ENCODE measurements at regions not wholly inside any gene's neighbourhood (a gene's known extent, or its start where the extent isn't known, plus 50 kb on each side); places are given as distances from the start of the nearest gene placed in this dataset.

- Histone ChIP-seq H3K4me2 (replicated peaks; ENCODE audit: low read depth, low read length, poor library complexity, severe bottlenecking) (no peak overlapping the region), H3K27ac (ENCODE audit: low read length in 2 of 2) (no peak overlapping the region), H3K79me2 (ENCODE audit: control insufficient read depth, insufficient read depth, low read length) (no peaks in the 10 kb centered on the region), H3K4me1 (ENCODE audit: control insufficient read depth in 2 of 2, insufficient read depth in 2 of 2, low read length in 2 of 2) (no peaks in the 10 kb centered on the region), H3K4me3 (ENCODE audit: control extremely low read depth in 1 of 5, extremely low read depth in 1 of 5, insufficient read depth in 1 of 5, low read depth in 2 of 5, low read length in 4 of 5) (no peak overlapping the region), H3K9ac (ENCODE audit: low read length) (no peak overlapping the region), H3K27me3 (replicated peaks in 1 of 4; ENCODE audit: control extremely low read depth in 1 of 4, control insufficient read depth in 3 of 4, insufficient read depth in 4 of 4, low read length in 3 of 4) (no peaks in the 10 kb centered on the region), H2AFZ (ENCODE audit: insufficient read depth, low read depth, low read length, poor library complexity, severe bottlenecking) (no peak overlapping the region), H4K20me1 (ENCODE audit: control insufficient read depth, insufficient read depth, low read length, poor library complexity, severe bottlenecking) (no peaks in the 10 kb centered on the region), H3K36me3 (replicated peaks in 1 of 2; ENCODE audit: control extremely low read depth in 1 of 2, control insufficient read depth in 1 of 2, extremely low read depth in 1 of 2, insufficient read depth in 2 of 2, low read length in 1 of 2) (no peaks in the 10 kb centered on the region), H3K9me3 (ENCODE audit: control extremely low read depth in 1 of 3, control insufficient read depth in 2 of 3, insufficient read depth in 1 of 3, low read length in 2 of 3) (no peaks in the 10 kb centered on the region)
- Mint-ChIP-seq H3K4me3 (no peak overlapping the region), H3K27ac (no peak overlapping the region), H3K9me3 (ENCODE audit: insufficient read depth) (no peaks in the 10 kb centered on the region), H3K27me3 (no peaks in the 10 kb centered on the region), H3K4me1 (no peaks in the 10 kb centered on the region)
- 67% methylated on average over 1 of the region's 1 CpG for WGBS (ENCODE audit: insufficient coverage)
- DNase-seq, result no peak
- ChIA-PET POLR2A (no interaction called here), CTCF (no interaction called here)
- no peak for ATAC-seq (ENCODE audit: low read depth)
- intact Hi-C loops (cut with micrococcal nuclease), result no loop called here
- TF ChIP-seq EZH2 (IDR thresholded peaks at IDR 0.05; ENCODE audit: borderline replicate concordance, insufficient read depth, low read depth, low read length, poor library complexity, severe bottlenecking), result no peak
- no peak for TF ChIP-seq CTCF (IDR thresholded peaks at IDR 0.05)
These were observed 535.2 kb upstream of the EPHA7 start for GRCh38 chr6:93954584-93954983.

- TF ChIP-seq EZH2 (IDR thresholded peaks at IDR 0.05; ENCODE audit: borderline replicate concordance, insufficient read depth, low read depth, low read length, poor library complexity, severe bottlenecking) (no peak), CTCF (IDR thresholded peaks at IDR 0.05) (no peak)
- no peaks in the 10 kb centered on the region for H4K20me1 ChIP-seq (ENCODE audit: control insufficient read depth, insufficient read depth, low read length, poor library complexity, severe bottlenecking)
- ChIA-PET POLR2A (no interaction called here), CTCF (no interaction called here)
- DNase-seq, result no peak
- ATAC-seq (ENCODE audit: low read depth), result no peak
- H3K27ac ChIP-seq (ENCODE audit: low read length in 2 of 2), result no peak overlapping the region
- intact Hi-C loops (cut with micrococcal nuclease), result no loop called here
- no peaks in the 10 kb centered on the region for H3K9me3 ChIP-seq (ENCODE audit: control extremely low read depth in 1 of 3, control insufficient read depth in 2 of 3, insufficient read depth in 1 of 3, low read length in 2 of 3)
- Mint-ChIP-seq H3K27ac (no peak overlapping the region), H3K27me3 (no peaks in the 10 kb centered on the region), H3K4me3 (no peak overlapping the region), H3K9me3 (ENCODE audit: insufficient read depth) (peaks cover 2% of the 10 kb centered on the region), H3K4me1 (no peaks in the 10 kb centered on the region)
- H3K4me2 ChIP-seq (replicated peaks; ENCODE audit: low read depth, low read length, poor library complexity, severe bottlenecking), result no peak overlapping the region
- no peaks in the 10 kb centered on the region for H3K79me2 ChIP-seq (ENCODE audit: control insufficient read depth, insufficient read depth, low read length)
- no peaks in the 10 kb centered on the region for H3K4me1 ChIP-seq (ENCODE audit: control insufficient read depth in 2 of 2, insufficient read depth in 2 of 2, low read length in 2 of 2)
- no peaks in the 10 kb centered on the region for H3K36me3 ChIP-seq (replicated peaks in 1 of 2; ENCODE audit: control extremely low read depth in 1 of 2, control insufficient read depth in 1 of 2, extremely low read depth in 1 of 2, insufficient read depth in 2 of 2, low read length in 1 of 2)
- H2AFZ ChIP-seq (ENCODE audit: insufficient read depth, low read depth, low read length, poor library complexity, severe bottlenecking), result no peak overlapping the region
- no peaks in the 10 kb centered on the region for H3K27me3 ChIP-seq (replicated peaks in 1 of 4; ENCODE audit: control extremely low read depth in 1 of 4, control insufficient read depth in 3 of 4, insufficient read depth in 4 of 4, low read length in 3 of 4)
- H3K9ac ChIP-seq (ENCODE audit: low read length), result no peak overlapping the region
- H3K4me3 ChIP-seq (ENCODE audit: control extremely low read depth in 1 of 5, extremely low read depth in 1 of 5, insufficient read depth in 1 of 5, low read depth in 2 of 5, low read length in 4 of 5), result no peak overlapping the region
These were observed 524.3 kb upstream of the EPHA7 start for GRCh38 chr6:93943661-93944060.

All from B cell (primary cell).